ENCODE measurements at regions not wholly inside any gene's neighbourhood (a gene's known extent, or its start where the extent isn't known, plus 50 kb on each side); places are given as distances from the start of the nearest gene placed in this dataset.
"Not testable (repeated sequence)": the region's sequence is repeated elsewhere in the genome, so short reads cannot be mapped to it uniquely, and the experiment has no call there.

DNA sequence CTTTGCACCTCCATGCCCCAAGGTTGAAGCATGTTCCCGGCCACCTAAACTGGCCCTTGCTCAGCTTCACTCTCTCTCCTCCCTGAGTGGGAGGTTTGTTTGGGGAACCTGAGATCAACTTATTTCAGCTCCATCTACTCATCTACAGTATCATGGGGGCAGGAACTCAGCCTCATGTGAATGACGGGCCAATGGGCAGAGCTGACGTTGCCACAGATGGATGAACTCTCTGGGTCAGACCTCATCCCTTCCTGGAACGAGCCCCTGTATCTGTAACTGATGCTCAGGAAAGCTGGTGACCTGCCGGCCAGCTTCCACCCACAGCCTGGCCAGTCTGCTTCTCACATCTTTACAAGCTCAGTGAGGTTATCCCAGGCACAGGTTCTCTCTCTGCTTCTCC is 369.6 kb downstream of the IRX2 start:
- DNase-seq (ENCODE audit: low read depth) = no peak

DNA sequence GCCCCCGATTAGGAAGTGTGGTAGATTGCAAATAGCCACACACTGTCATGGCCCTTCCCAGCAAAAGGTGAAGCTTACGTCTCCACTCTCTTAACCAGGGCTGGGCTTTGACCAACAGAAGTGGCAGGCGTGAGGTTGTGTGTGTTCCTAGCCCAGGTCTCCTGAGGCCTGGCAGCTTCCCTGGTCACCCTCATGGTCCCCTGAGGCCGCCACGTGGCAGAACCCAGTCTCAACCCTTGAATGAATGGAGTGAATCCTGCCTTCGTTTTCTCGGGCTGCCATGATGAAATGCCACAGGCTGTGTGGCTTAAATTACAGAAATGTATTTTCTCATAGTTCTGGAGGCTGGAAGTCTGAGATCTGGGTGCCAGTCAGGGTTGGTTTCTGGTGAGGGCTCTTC is 370.4 kb downstream of the IRX2 start:
- no peak for DNase-seq (ENCODE audit: low read depth)

DNA sequence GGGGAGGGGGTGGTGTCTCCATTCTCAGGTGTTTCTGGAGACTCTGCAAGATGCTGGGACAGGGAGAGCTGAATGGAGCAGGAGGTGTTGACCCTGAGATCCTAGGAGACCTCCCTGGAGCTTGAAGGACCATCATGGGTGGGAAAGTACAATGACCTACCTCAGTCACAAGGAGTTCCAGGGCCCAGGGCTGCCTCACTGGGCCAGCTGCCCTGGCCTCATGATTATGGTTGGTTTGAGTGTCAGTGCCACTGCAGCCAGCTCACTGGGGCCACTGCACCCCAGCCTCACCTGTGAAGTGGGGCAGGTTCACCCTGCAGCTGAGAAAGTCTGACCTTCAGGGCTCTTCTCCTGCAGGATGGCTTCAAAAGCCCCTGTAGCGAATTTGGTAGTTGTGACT is 372.5 kb downstream of the IRX2 start:
- no peak for DNase-seq (ENCODE audit: low read depth)

DNA sequence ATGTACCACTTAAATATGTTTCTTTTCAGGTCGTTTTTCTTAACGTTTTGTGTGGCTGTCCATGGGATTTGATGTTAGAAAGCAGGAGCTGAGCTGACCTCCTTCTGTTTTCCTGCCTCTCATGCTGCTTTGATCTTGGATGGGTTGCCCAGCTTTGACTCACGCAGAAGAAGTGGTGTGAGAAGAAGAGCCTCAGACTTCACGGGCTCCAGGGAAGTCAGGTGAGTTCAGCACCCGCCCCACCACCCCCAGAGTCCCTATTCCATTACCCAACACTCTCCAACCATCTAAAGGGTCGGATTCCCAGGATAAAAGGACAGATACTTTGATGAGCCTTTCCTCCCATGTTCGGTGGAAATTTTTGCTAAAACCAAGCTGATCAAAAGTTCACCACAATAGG is 373.4 kb downstream of the IRX2 start:
- no peak for DNase-seq (ENCODE audit: low read depth)

DNA sequence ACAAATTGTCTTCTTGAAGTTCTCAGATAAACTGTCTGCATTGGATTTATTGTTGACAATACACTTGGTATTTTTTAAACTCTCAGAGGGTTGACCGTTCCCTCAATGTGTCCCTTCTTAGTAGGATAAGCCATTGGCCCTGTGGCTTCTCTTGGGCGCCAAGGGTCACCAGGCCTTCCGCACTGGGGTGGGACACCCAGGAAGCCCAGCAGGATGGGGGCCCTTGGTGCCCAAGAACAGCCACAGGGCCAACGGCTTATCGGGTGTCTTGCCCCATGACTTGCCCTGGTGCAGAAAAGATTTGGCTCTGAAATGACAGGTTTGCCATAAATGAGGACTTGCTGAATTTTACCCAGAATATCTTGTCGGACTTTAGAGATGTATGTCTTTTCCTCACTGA is 375.0 kb downstream of the IRX2 start:
- DNase-seq (ENCODE audit: low read depth) = no peak

DNA sequence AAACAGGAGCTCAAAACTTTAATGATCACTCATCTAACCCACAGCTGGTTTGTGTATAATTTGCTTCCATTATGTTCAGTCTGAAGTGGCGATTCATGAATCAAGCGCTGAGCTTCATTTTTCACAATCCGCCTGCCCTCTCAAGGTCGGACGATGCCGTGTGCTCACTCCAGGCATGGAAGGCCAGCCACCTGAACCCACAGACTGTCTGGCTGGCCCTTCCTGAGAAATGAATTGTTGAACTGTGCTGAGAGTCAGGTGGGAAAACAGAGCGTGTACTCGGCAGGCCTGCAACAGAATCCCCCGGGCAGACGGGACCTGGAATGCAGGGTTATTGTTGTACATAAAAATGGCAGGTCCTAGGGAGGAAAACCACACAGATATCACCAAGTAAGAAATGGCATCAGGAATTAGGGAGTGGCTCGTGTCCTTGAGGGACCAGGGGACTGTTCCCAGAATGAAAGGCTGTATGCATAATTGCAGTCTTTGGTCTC is 375.7 kb downstream of the IRX2 start:
- no peak for DNase-seq (ENCODE audit: low read depth)

DNA sequence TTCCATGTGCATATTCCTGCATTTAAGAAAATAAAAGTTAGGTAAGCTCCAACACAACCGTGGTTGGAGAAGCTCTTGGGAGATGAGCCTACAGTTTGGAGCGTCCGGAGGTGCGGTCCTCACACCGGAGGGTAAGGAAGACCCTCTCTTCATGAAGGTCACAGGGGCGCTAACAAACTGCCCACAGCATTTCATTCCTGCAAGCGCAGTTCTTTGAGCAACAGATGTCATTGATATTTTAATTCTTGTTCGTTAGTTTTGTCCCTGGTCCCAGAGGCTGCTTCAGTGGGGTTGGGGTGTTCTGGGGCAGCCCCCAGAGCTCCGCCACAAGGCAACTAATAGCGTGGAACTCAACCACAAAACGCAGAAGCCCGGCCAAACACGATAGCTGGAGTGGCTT is 376.2 kb downstream of the IRX2 start:
- no peak for DNase-seq (ENCODE audit: low read depth)

DNA sequence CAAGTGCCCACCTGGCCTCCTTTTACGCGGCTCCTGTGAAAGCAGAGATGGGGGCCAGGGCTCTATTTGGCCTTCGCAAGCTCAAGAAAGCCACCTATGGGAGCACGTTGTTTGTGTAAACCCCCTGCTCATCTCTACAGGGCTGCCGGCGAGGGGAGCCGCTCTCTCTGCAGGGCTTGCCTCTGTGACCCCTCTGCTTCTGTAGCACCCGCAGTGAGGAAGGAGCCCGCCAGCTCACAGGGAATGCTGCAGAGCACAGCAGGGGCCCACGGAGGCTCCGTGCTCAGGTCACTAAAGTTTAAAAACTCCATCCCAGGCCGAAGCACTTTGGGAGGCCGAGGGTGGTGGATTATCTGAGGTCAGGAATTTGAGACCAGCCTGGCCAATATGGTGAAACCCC is 376.8 kb downstream of the IRX2 start:
- DNase-seq (ENCODE audit: low read depth) = no peak

DNA sequence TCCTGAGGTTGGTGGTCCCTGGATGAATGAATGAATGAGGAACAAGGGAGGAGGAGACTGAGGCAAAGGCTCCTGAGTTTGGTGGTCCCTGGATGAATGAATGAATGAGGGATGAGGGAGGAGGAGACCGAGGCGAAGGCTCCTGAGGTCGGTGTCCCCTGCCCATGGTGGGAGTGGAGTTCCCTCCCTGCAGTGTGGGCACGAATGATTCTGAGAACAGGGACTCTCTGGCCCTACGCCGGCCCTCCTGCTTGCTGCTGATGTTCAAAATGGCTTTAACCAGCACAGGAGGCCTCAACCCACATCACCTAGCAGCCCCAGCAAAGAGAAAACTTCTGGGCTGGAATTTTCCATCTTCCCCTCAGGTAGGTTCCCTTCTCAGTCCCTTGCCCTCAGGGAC is 377.8 kb downstream of the IRX2 start:
- no peak for DNase-seq (ENCODE audit: low read depth)

DNA sequence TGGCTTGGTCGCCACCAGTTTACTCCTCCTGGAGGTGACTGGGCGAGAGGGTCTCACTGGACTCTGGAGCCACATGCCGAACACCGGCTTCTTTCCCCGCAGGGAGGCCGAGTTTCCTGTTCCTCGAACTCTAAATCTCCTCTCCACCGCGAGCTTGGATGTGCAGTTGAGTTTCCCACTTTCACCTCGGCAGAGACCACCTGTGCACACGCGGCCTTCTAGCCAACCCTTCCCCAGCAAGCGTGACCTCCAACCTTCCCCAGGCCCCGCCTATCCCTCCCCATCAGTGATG is 380.1 kb downstream of the IRX2 start:
- DNase-seq (ENCODE audit: low read depth) = no peak

DNA sequence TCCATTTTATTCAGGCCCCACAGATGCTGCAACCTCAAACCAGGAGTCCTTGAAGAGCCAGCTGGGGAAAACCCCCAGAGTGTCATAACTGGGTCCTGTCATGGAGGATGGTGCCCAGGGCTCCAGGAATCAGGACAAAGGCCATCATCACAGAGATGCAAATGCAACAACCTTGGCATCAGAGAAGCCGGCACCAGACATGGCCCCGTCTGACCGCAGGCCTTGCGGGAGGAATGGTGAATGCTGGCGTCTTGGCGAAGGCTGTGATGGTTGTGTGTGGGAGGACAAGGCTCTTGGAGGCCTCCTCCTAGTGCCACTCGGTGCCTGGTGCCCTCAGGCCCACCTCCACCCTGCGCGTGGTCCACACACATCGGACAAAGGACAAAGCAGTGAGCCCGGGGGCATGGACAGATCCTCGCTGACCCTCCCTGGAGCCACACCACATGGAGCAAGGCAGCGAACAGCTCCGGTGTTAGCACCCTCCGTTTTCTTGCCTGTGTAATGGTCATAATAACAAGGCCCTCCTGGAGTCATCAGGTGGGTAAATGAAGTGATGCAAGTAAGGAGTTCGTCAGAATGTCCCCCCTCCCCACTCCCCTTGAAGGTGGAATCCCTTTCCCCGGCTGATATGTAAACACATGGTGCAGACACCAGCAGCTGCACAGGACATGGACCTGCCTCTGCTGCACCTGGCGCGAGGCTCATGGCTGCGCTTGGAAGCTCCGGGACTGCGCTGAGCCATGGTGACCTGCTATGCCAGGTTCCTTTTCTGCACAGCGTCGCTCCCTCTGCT is 380.7 kb downstream of the IRX2 start:
- DNase-seq (ENCODE audit: low read depth) = no peak

DNA sequence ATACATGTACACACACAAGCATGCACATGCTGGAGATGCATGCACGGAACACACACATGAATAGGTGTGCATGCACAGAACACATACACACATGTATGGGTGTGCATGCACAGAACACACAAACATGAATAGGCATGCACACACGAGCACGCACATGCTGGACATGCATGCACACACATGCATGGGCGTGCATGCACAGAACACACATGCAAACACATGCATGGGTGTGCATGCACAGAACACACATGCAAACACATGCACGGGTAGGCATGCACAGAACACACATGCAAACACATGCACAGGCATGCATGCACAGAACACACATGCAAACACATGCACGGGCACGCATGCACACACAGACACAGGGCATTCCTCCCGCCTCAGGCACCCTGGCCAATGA is 382.3 kb downstream of the IRX2 start:
- no peak for DNase-seq (ENCODE audit: low read depth)

DNA sequence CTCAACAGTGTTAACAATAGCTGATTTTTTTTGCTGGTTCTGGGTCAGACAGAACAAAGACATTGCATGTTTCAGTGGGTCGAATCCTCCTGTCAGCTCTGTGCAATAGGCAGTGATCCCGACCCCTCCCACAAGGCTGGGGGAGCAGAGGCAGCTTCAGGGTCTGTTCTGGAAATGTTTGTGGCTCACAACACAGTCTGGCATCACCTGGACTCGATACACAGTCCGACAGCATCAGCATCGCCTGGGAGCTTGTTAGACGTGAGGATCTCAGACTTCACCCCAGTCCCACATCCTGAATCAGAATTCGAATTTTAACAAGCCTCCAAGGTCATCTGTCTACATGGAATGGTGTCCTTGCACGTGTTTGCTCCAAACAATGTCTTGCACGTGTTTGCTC is 384.7 kb downstream of the IRX2 start:
- DNase-seq (ENCODE audit: low read depth) = no peak

DNA sequence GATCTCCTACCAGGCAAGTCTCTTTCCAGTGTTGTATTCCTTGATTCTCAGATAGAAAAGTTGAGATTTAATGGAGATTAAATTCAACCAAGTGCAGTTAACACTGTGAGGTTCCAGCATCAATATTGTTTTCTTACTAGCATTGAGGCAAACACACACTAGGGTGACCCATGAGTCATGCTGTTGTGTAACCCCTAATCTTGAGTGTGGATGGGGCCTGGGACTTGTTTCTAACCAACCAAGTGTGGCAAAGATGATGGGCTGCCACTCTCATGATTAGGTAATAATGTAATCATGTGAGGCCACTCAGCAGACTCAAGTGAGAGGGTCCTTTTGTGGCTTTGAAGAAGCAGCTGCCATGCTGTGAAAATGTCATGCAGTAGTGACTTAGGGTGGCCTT is 394.2 kb downstream of the IRX2 start:
- DNase-seq (ENCODE audit: low read depth) = no peak

DNA sequence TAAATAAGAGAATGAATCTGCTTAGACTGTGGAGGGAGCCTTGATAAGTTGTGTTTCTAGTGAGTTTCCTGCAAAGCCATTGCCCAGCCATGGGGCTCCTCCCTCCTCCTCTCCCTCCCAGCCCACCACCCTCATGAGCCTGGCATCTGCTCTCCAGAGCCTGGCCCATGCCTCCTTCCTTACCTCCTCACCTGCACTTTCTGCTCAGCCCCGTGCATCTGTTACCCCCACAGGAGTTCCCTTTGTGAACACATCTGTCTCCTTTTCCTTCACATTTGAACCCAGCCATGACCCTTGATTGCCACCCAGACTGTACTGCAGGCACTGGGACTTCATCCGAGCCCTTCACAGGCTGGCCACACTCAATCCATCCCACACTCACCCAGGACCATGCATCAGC is 395.6 kb downstream of the IRX2 start:
- DNase-seq (ENCODE audit: low read depth) = no peak

DNA sequence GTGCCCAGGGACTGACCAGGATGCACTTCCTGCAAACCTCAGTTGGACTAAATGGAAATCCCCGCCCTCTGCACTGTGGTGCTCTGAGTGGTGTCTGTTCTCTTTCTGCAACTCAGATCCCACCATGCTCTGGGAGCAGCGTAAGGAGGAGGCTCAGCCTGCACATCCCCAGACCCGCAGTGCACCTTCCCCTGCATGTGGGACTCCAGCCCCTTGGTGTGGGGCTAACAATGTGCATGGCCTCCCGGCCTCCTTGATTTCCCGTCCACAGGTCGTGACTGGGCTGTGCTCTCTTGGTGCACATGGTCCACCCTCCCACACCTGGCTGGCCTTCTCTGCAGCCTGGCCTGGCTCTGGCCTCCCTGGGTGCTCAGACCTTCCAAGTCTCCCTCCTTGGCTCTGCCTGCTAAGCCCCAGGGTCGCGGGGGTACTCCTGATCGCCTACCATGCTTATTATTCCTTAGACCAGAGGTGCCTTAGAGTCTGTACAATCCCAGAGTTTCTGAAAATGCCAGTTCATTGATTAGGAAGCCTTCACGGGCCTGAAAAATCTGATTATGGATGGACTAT is 397.5 kb downstream of the IRX2 start:
- DNase-seq (ENCODE audit: low read depth) = no peak

DNA sequence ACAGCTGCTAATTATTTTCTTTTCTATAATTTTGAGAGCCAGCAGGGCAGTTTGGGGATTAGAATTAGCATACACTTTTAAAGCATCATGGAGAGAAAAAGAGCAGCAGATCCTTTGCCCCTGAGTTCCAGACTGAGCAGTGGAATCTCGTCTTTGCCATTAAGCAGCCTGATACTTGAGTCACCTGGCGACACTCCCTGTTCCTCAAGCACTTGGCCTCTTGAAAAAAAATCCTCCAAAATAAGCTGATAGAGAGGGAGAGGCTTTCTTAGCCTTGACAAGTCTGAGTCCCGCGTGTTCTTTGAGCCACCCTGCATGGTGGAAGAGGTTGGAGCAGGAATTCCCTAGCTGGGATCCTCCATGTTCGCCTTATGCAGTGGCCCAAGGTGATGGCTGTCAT is 398.3 kb downstream of the IRX2 start:
- no peak for DNase-seq (ENCODE audit: low read depth)

DNA sequence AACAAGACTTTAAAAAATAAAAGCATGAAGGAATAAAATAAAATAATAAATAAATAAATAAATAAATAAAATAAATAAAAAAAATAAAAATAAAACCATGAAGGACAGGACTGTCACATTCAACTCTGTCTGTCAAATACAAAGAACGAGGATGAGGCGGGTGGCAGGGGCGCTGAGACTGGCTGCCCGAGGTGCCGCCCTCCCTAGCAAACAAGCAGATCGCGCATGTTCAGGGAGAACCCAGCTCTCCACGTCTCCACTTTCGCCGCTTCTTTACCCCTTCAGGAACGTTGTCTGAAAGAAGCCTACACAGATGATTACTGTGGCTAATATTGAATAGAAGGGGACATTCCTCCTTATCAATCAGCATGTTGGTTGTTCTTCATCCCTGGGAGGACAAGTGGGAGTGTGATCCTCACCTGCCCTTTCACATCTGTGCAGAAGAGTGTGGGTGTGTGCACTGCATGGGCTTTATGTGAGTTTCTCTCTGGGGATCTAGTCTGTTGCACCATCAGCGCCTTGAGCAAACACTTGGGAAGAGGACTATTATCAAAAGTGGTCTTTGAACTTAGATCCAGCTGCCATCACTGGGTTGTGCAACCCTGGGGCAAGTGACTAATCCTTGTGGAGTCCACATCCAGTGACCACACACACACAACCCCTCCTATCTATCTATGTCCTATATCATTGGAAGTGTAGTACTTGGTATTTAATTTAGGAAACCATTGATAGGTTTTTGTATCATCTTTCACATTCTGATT is 399.2 kb downstream of the IRX2 start:
- DNase-seq (ENCODE audit: low read depth) = no peak

DNA sequence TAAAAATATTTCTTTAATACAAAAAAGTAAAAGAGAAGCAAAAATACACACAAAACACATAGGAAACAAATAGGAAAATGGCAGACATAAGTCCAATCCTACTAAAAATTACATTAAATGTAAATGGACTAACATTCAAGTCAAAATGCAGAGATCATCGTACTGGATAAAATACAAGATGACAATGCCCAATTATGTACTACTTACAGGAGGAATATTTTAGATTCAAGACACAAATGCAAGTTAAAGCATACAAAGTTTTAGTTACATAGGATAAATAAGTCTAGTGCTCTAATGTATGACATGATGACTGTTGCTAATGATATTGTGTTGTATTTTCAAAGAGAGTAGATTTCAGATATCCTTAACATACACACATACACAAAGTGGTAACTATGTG is 401.7 kb downstream of the IRX2 start:
- not testable (repeated sequence) for DNase-seq (ENCODE audit: low read depth)

DNA sequence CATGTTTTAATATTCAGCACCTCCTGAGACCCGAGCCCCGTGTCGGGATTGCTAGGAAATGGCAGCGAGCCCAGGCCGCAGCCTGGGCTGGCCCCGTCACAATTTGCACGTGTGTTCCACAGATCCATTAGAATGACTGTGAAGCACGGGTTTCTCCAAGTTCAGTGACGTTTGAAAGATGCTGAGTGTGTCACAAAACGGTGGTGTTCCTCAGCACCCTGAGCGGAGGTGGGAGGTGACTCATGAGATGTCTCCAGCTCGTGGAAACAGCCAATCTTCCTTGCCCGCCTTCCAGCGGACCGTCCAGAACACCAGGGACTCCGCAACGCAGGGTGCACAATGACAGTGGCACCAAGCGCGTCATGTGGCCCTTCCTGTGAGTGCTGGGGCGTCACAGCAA is 412.8 kb downstream of the IRX2 start:
- DNase-seq (ENCODE audit: low read depth) = no peak

DNA sequence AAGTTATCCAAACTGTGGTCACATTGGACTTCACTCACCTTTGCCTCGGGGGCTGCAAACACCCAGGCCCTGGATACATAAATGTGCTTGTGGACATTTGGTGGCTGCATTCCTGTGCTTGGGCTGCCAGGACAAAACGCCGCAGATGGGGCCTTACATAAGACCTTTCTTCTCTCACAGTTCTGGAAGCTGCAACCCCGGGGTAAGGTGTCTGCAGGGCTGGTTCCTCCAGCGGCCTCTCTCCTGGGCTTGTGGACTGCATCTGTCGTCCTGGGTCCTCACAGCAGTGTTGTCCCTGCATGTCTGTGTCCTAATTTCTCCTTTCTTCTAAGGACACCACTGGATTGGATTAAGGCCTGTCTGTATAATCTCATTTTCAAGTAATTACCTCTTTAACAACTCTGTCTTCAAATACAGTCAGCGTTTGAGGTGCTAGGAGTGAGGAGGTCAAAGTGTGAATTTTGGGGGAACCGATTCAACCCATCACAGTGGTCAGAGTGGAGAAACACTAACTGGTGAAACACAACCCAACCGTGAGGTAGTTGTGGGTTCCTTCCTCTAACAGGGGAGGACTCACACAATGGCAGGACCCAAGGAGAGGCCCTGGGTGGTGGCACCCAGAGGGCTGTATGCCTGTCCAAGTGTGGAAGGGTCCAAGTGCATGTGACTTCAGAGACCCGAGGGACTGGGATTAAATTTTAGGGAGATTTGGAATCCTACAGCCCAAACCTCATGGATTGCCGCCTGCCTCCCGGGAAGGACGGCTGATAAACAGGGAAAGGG is 415.6 kb downstream of the IRX2 start:
- DNase-seq (ENCODE audit: low read depth) = no peak

DNA sequence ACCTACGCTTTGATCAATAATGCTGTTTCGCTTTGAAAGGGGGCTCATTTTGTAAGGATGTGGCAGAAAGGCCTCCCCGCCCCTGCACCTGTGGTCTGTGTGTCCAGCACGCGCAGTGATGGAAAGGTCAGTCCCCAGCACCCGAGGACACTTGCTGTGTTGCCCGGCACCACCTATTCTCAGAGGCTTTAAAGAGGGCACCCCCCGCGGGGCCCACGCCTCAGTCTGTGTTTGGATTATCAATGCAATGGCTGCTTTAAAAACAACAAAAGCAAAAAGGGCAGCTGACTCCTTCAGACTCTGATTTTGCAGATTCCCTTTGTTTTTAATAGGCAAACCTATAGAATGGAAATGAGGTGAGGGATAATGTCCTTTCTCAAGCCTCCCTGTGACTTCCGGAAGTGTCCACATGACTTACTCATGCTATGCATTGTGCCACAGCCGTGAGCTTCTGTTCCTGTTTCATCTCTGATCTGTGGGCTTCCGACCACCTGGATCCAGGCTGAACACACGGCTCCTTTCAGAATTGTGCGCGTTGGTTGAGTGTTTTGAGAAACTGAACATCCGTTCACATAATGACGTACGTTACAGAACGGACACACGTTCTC is 416.2 kb downstream of the IRX2 start:
- no peak for DNase-seq (ENCODE audit: low read depth)
